WERI-Rb-1 (cell line): ENCODE measurements at regions not wholly inside any gene's neighbourhood (a gene's known extent, or its start where the extent isn't known, plus 50 kb on each side); places are given as distances from the start of the nearest gene placed in this dataset.

Experiments used
- DNase-seq: peaks from one replicate; pipeline ENCODE4 v3.0.0-alpha.2; 2020
- H3K27ac ChIP-seq: fragments of 250-450 bp; sonication (Bioruptor Pico); 2 replicates; pipeline ENCODE4 v1.5.1; 2020; ENCODE audit warnings: mild to moderate bottlenecking, moderate library complexity
- H3K27me3 ChIP-seq: fragments of 250-450 bp; sonication (Bioruptor Pico); 2 replicates; pipeline ENCODE4 v1.5.1; 2021; ENCODE audit warnings: mild to moderate bottlenecking, low read depth, moderate library complexity; ENCODE audit not compliant: insufficient read depth, severe bottlenecking
- H3K36me3 ChIP-seq: fragments of 250-450 bp; sonication (Bioruptor Pico); 2 replicates; pipeline ENCODE4 v1.5.1; 2020; ENCODE audit warnings: mild to moderate bottlenecking, moderate library complexity
- H3K4me3 ChIP-seq: 2 replicates; pipeline ENCODE4 v1.5.1; 2011; ENCODE audit warnings: low read depth, mild to moderate bottlenecking, control low read depth, low read length
- H3K9me3 ChIP-seq: fragments of 250-450 bp; sonication (Bioruptor Pico); 2 replicates; pipeline ENCODE4 v1.5.1; 2021; ENCODE audit warnings: mild to moderate bottlenecking, moderate library complexity; ENCODE audit not compliant: severe bottlenecking
- TF ChIP-seq, protein P1 (sequence below): IDR thresholded peaks from 2 replicates; pipeline ENCODE4 v1.5.1; 2011; ENCODE audit warnings: low read depth, mild to moderate bottlenecking, control low read depth, inconsistent platforms, low read length

DNA sequence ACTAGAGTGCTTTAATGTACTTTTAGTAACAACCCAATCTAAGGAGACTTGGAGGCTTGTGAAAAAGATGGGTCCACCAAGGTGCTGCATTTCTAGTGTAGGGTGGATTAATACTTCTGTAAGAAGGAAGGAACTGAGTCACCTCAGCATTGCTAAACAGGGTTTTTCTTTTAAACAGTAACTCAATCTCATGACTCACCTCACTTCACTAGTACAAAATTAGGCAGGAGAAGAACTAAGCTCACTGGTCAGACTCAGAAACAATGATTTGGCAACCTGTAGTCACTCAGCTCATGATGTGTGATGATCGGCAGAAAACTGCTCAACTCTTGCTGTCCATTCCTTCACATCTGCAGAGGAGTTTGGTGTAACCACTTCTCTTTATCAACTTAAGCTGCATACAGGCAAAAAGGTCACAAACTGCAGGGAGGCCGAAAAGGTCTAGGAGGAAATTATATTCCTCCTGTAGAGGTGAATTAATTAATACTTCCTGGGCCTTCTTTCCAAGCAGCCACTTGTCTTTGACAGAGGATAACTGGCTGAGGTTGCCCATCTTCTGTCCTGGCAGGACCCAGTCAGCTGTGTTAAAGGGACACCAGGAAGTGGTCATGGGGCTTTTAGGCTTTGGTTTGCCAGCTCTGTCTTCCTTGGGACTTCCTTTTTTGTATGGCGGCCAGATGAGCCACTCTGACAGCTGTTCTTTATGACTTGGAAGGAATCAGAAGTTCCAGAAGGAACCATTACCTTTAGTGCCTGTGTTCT, 466.9 kb downstream of the FUT8 start:
- Histone ChIP-seq H3K36me3 (no peaks in the 10 kb centered on the region), H3K9me3 (no peaks in the 10 kb centered on the region), H3K4me3 (no peak overlapping the region), H3K27ac (no peak overlapping the region), H3K27me3 (no peaks in the 10 kb centered on the region)
- TF ChIP-seq, protein P1, sequence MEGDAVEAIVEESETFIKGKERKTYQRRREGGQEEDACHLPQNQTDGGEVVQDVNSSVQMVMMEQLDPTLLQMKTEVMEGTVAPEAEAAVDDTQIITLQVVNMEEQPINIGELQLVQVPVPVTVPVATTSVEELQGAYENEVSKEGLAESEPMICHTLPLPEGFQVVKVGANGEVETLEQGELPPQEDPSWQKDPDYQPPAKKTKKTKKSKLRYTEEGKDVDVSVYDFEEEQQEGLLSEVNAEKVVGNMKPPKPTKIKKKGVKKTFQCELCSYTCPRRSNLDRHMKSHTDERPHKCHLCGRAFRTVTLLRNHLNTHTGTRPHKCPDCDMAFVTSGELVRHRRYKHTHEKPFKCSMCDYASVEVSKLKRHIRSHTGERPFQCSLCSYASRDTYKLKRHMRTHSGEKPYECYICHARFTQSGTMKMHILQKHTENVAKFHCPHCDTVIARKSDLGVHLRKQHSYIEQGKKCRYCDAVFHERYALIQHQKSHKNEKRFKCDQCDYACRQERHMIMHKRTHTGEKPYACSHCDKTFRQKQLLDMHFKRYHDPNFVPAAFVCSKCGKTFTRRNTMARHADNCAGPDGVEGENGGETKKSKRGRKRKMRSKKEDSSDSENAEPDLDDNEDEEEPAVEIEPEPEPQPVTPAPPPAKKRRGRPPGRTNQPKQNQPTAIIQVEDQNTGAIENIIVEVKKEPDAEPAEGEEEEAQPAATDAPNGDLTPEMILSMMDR = no peak
- DNase-seq = no peak

DNA sequence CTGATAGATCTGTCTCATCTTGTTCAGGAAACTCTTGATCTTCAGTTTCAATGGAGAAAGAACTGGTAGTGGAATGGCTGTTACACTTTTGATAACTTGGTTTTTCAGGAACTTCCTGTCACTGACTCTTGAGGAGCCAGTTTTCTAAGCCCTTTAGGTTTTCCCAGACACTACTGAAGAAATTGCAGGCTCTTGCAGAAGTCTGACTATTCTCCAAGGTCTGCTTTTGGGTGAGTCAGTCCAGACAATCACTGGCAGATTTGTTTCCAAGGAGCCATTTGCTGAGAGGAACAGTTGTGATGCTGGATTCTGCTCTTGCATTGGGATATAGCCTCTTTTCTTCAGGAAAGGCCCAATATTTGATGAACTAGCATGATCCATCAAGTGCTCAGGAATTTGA, 468.0 kb downstream of the FUT8 start:
- no peak for DNase-seq
- H3K4me3 ChIP-seq = no peak overlapping the region
- TF ChIP-seq, protein P1 = no peak
- H3K9me3 ChIP-seq = no peaks in the 10 kb centered on the region
- no peak overlapping the region for H3K27ac ChIP-seq
- no peaks in the 10 kb centered on the region for H3K36me3 ChIP-seq
- no peaks in the 10 kb centered on the region for H3K27me3 ChIP-seq

DNA sequence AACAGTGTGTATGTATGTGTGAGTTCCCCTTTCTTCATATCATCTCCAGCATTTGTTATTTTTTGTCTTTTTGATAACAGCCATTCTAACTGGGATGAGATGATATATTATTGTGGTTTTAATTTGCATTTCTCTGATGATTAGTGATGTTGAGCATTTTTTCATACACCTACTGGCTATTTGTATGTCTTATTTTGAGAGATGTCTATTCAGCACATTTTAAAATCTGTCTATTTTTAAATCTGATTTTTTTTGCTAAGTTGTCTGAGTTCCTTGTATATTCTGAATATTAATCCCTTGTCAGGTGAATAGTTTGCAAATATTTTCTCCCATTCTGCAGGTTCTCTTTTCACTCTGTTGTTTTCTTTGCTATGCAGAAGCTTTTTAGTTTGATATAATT, 469.1 kb downstream of the FUT8 start:
- no peak overlapping the region for H3K27ac ChIP-seq
- H3K36me3 ChIP-seq = no peaks in the 10 kb centered on the region
- DNase-seq = no peak
- no peaks in the 10 kb centered on the region for H3K9me3 ChIP-seq
- no peak overlapping the region for H3K4me3 ChIP-seq
- TF ChIP-seq, protein P1 = no peak
- no peaks in the 10 kb centered on the region for H3K27me3 ChIP-seq

DNA sequence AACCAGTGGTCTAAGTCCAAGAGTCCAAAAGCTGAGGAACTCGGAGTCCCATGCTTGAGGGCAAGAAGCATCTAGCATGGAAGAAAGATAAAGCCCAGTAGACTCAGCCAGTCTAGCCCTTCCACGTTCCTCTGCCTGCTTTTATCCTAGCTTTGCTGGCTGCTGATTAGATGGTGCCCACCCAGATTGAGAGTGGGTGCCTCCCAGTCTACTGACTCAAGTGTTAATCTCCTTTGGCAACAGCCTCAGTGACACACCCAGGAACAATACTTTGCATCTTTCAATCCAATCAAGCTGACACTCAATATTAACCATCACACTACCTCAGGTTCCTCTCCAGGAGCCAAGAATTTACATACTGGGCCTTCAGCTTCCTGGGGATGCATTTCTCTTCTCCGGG, 476.1 kb downstream of the FUT8 start:
- H3K27me3 ChIP-seq = no peaks in the 10 kb centered on the region
- DNase-seq = no peak
- no peaks in the 10 kb centered on the region for H3K36me3 ChIP-seq
- no peaks in the 10 kb centered on the region for H3K9me3 ChIP-seq
- no peak overlapping the region for H3K4me3 ChIP-seq
- TF ChIP-seq, protein P1 = no peak
- H3K27ac ChIP-seq = no peak overlapping the region

DNA sequence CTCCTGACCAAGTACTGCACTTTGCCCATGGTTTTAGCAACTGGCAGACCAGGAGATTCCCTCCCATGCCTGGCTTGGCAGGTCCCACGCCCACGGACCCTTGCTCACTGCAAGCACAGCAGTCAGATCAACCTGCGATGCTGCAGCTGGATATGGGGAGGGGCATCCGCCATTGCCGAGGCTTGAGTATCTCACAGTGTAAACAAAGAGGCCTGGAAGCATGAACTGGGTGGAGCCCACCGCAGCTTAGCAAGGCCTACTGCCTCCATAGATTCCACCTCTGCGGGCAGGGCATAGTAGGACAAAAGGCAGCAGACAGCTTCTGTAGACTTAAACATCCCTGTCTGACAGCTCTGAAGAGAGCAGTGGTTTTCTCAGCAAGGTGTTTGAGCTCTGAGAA, 479.8 kb downstream of the FUT8 start:
- Histone ChIP-seq H3K9me3 (no peaks in the 10 kb centered on the region), H3K4me3 (no peak overlapping the region), H3K27me3 (no peaks in the 10 kb centered on the region), H3K36me3 (no peaks in the 10 kb centered on the region), H3K27ac (no peak overlapping the region)
- DNase-seq = no peak
- TF ChIP-seq, protein P1 = no peak

DNA sequence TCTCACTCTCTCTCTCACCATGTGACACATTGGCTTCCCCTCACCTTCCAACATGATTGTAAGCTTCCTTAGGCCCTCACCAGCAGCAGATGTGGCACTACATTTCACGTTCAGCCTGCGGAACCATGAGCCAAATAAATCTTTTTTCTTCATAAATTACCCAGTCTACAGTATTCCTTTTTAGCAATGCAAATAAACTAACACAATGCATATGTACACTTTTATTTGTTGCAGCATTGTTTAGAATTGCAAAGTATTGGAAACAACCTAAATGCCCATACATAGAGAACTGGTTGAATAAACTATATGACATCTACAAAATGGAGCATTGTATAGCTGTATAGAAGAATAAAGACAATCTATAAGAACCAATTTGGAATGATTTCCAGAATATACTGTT, 487.6 kb downstream of the FUT8 start:
- Histone ChIP-seq H3K27me3 (no peaks in the 10 kb centered on the region), H3K4me3 (no peak overlapping the region), H3K36me3 (no peaks in the 10 kb centered on the region), H3K9me3 (no peaks in the 10 kb centered on the region), H3K27ac (no peak overlapping the region)
- DNase-seq = no peak
- TF ChIP-seq, protein P1 = no peak
